GM21360 (cell line): ENCODE measurements at regions not wholly inside any gene's neighbourhood (a gene's known extent, or its start where the extent isn't known, plus 50 kb on each side); places are given as distances from the start of the nearest gene placed in this dataset.
"Not testable (repeated sequence)": the region's sequence is repeated elsewhere in the genome, so short reads cannot be mapped to it uniquely, and the experiment has no call there.

Experiments
- ATAC-seq: cut with Tn5 transposase; IDR thresholded peaks from one replicate; pipeline ENCODE4 v1.9.1; 2021; ENCODE audit warnings: mild to moderate bottlenecking, moderate library complexity; ENCODE audit not compliant: unreplicated experiment

GRCh38 chr21:20419772-20420171 lies 578.4 kb upstream of the NCAM2 start:
- ATAC-seq: no peak

GRCh38 chr21:20424943-20425342 lies 573.3 kb upstream of the NCAM2 start:
- ATAC-seq: no peak

GRCh38 chr21:20425856-20426255 lies 572.4 kb upstream of the NCAM2 start:
- ATAC-seq: no peak

- no peak for ATAC-seq
These were observed 557.9 kb upstream of the NCAM2 start for GRCh38 chr21:20440338-20440737.

GRCh38 chr21:20443558-20444155 lies 554.6 kb upstream of the NCAM2 start:
- no peak for ATAC-seq

GRCh38 chr21:20445971-20446370 lies 552.2 kb upstream of the NCAM2 start:
- ATAC-seq: no peak

GRCh38 chr21:20451046-20451445 lies 547.2 kb upstream of the NCAM2 start:
- ATAC-seq: no peak

GRCh38 chr21:20452935-20453334 lies 545.3 kb upstream of the NCAM2 start:
- no peak for ATAC-seq

GRCh38 chr21:20459838-20460237 lies 538.4 kb upstream of the NCAM2 start:
- ATAC-seq: no peak

- ATAC-seq: no peak
These were observed 534.8 kb upstream of the NCAM2 start for GRCh38 chr21:20463362-20463761.

GRCh38 chr21:20469361-20469760 lies 528.8 kb upstream of the NCAM2 start:
- no peak for ATAC-seq

- no peak for ATAC-seq
These were observed 511.9 kb upstream of the NCAM2 start for GRCh38 chr21:20486303-20486702.

- not testable (repeated sequence) for ATAC-seq
These were observed 495.3 kb upstream of the NCAM2 start for GRCh38 chr21:20502915-20503314.

- no peak for ATAC-seq
These were observed 490.4 kb upstream of the NCAM2 start for GRCh38 chr21:20507783-20508182.

GRCh38 chr21:20511216-20511880 lies 486.9 kb upstream of the NCAM2 start:
- no peak for ATAC-seq

- ATAC-seq: no peak
These were observed 482.8 kb upstream of the NCAM2 start for GRCh38 chr21:20515446-20515845.

- no peak for ATAC-seq
These were observed 479.1 kb upstream of the NCAM2 start for GRCh38 chr21:20519076-20519475.

- ATAC-seq: no peak
These were observed 475.6 kb upstream of the NCAM2 start for GRCh38 chr21:20522611-20523010.

- ATAC-seq: no peak
These were observed 475.0 kb upstream of the NCAM2 start for GRCh38 chr21:20523191-20523590.

- no peak for ATAC-seq
These were observed 470.3 kb upstream of the NCAM2 start for GRCh38 chr21:20527731-20528460.

GRCh38 chr21:20537130-20537529 lies 461.1 kb upstream of the NCAM2 start:
- ATAC-seq: no peak

GRCh38 chr21:20538039-20538658 lies 460.1 kb upstream of the NCAM2 start:
- ATAC-seq: no peak
